HG03159 (cell line): ENCODE measurements at regions not wholly inside any gene's neighbourhood (a gene's known extent, or its start where the extent isn't known, plus 50 kb on each side); places are given as distances from the start of the nearest gene placed in this dataset.

ENCODE experiments used
- ATAC-seq: cut with Tn5 transposase; IDR thresholded peaks from one replicate; pipeline ENCODE4 v1.9.1; 2021; ENCODE audit warnings: mild to moderate bottlenecking, moderate library complexity; ENCODE audit not compliant: unreplicated experiment

DNA sequence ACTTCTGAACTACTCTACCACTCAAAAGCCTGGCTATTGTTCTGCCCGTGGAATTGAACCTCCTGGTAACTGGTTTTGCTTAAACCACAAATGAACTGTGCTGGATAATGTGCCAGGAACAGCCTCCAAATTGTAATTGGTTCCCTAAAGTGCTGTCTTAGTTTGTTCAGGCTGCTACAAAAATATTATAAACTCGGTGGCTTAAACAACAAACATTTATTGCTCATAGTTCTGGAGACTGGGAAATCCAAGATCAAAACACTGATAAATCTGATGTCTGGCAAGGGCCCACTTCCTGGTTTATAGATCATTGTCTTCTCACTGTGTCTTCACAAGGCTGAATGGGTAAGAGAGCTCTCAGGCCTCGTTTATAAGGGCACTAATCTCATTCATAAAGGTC lies 149.2 kb upstream of the NCKAP5 start:
- no peak for ATAC-seq

GRCh38 chr2:133718688-133719201 lies 150.5 kb upstream of the NCKAP5 start:
- ATAC-seq: no peak

DNA sequence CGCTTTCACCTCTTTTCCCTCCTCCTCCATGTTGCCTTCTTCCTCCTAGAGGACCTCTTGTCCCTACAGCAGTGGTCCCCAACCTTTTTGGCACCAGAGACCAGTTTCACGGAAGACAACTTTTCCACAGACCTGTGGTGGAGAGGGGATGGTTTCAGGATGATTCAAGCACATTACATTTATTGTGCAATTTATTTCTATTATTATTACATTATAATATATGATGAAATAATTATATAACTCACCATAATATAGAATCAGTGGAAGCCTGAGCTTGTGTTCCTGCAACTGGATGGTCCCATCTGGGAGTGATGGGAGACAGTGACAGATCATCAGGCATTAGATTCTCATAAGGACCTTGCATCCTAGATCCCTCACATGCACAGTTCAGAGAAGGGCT lies 152.2 kb upstream of the NCKAP5 start:
- ATAC-seq: no peak

GRCh38 chr2:133721118-133721517 lies 152.9 kb upstream of the NCKAP5 start:
- no peak for ATAC-seq

DNA sequence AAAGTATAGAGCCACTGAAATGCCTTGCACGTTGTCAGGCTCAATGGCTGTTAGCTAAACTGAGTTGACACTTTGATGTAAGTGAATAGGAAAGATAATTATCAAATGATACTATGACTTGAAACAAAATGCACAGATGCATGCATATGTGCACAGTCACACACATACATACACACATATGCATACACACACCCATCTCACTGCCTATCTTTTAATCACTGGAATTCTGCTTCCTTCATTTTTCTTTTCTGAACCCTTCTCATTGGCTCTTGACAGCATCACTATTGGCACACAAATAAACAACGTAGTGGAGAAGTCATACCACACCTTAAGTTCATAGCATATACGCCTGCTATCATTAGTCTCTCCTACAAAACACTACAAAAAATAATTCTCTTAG lies 154.9 kb upstream of the NCKAP5 start:
- ATAC-seq: no peak

DNA sequence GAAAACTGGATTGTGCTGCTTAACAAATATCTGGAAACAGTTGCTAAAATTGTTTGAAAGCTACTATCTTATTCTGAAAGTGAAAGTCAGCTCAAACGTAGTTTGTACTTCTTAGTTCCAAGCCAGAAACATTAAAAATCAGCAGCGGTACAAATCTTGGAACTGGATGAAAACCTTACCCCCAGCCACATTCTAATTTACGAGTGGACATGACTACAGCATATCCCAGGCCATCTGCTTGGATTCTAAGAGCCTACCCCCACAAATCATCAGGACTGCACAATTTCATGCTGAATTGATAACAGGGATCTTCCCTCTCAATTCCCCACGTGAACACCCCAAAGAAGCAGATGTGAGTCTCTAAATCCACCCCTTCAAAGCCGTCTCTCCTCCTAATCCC lies 158.7 kb upstream of the NCKAP5 start:
- ATAC-seq: no peak

DNA sequence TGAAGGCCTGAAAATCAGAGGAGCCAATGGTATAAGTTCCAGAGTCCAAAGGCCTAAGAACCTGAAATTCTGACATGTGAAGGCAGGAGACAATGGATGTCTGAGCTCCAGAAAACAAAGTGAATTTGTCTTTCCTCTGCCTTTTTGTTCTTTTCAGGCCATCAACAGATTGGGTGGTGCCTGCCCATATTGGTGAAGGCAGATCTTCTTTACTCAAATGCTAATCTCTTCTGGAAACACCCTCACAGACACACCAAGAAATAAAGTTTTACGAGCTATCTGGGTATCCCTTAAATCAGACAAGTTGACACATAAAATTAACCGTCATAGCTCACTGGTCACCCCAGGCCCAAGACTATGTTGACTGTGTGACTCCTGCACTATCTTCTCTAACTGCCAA lies 163.8 kb upstream of the NCKAP5 start:
- no peak for ATAC-seq

DNA sequence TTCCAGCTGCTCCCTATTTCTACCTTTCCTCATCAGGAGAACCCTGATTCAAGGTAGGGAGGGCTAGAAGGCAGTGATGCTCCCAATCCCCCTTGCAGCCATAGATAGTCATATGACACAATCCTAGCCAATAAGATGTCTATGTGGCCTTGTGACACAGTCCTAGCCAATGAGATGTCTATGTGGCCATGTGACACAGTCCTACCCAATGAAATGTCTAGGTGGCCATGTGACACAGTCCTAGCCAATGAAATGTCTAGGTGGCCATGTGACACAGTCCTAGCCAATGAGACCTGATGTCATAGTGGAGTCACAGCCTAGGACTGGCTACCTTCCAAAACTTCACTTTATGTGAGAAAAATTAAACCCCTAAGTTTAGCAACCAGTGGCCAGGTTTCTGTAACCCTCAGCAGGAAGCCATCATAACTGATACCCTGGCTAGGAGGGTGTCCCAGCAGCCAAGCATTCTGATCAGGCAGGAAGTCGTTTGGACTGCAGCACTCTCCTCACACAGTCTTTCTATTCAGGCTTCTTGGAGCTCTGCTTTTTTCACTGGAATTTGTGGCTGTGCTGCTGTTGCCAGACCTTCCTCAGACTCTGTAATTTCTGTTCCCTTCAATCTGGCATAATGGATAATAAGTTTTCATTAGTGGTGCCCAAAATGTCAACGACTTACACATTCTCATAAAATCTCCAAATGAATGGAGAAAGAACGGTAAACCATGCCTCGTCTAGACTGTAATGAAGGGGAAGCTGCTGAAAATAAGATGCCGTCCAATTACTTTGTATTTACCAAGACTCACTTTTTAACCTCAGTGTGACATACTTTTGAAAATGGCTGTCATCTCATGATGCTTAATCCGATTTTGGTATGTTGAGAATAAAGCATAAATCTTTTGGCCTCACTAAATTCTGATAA lies 165.0 kb upstream of the NCKAP5 start:
- no peak for ATAC-seq

- ATAC-seq: no peak
These were observed 165.6 kb upstream of the NCKAP5 start for GRCh38 chr2:133733901-133734255.

GRCh38 chr2:133734716-133735495 lies 166.6 kb upstream of the NCKAP5 start:
- ATAC-seq: no peak

GRCh38 chr2:133736674-133737073 lies 168.4 kb upstream of the NCKAP5 start:
- ATAC-seq: no peak

- ATAC-seq: no peak
These were observed 169.2 kb upstream of the NCKAP5 start for GRCh38 chr2:133737242-133737993.

DNA sequence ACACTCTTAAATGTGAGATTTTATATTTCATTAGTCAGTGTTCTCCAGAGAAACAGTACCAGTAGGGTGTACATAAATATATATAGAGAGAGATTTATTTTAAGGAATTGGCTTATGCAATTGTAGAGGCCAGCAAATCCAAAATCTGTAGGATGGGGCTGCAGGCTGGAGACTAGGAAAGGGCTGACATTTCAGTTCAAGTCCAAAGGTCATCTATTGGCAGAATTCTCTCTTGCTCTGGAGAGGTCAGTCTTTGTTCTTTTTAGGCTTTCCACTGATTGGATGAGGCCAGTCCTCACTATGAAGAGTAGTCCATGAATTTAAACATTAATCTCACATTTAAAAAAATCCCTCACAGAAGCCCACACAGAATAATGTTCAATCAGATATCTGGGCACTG lies 170.8 kb upstream of the NCKAP5 start:
- ATAC-seq: no peak

GRCh38 chr2:133740500-133740899 lies 172.2 kb upstream of the NCKAP5 start:
- ATAC-seq: no peak

DNA sequence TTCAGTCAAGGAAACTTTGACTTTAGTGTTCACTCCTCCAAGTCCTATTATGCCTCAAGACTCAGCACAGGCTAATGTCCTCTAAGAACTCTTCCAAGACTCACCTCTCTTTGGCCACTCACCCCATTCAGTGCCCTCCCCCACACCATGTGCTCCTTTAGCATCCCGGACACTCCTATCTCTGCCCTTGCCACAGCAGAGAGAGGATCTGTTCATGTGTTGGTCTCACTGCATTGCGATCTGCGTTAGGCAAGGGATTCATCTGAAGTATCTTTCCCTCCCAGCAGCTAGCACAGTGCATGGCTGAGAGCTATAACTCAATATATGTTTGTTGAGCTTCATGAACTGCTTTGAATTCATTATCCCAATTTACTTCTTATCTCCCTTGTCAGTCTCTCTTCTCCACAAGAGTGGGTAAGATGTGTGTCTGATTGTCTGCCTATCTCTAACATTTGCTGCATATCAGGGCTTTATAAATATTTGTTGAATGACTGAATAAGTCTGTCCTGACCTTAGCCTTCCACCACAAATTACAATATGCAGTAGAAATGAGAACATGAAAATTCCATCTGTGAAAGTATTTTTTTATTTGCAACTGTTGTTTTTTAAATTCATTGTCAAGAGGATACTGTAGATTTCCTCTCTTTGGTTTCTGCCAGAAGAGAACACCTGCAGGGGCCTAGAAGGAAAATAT lies 179.9 kb upstream of the NCKAP5 start:
- ATAC-seq: no peak

DNA sequence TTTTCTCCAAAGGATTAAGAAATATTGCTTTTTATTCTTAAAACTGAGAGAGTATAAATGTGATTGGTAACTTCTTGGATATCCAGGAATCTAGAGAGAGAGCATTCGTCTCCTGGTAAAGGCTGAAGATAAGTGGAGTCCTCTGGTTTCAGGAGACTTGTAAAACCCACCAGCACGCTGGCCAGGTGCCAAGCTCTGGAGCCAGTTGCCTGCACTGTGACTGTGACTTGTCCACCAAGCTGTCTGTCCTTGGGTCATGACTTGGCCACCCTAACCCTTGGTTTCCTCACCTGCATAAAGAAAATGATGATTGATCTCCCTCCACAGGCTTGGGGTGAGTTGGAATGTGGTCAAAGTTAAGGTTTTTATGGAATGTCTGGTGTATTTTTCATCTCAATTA lies 185.4 kb upstream of the NCKAP5 start:
- no peak for ATAC-seq

DNA sequence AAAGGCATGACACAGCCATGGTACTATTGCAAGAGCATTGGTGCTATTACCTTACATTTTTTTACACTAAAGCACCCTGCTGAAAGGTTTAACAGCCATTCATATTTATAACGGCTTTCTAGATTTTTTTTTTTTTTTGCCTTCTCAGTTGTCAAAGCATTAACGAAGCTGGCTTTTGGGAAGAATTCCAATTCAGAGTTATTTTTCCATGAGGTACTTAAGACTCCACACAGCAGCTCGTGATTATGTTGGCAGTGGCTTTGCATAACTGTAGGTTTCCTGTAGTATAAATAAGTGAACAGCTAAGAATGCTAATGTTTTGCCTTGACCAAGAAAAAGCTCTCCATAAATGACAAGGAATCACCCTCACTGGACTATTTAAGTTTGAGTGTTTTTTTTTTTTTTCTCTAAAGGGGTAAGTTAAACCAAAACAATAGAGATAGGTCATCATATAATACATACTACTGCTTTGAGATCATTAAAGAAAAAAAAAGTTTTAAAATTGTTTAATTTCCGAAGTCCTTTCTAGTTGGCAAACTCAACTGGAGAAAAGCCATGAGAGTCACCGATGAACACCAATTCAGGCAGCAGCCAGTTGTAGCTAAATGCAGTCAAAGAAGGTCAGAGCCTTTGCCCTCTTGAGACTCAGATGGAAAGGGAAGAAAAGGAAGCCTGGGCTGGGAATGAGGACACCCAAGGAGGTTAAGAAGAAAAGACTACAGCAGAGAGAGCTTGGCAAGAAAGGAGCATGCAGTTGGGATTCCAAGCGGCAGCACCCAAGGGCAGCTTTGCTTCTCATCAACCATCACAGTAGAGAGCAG lies 187.4 kb upstream of the NCKAP5 start:
- no peak for ATAC-seq

DNA sequence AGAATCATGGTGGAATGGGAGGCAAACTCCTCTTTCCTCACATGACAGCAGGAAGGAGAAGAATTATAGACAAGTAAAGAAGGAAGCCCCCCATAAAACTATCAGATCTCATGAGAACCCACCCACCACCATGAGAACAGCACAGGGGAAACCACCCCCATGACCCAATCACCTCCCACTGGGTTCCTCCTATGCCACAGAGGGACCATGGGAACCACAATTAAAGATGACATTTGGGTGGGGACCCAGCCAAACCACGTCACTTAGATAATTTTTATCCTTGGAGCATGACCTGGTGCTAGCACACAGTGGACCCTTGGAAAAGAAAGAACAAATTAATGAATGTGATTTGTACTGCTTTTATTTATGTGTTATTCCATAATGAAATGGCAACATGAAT lies 188.6 kb upstream of the NCKAP5 start:
- no peak for ATAC-seq

DNA sequence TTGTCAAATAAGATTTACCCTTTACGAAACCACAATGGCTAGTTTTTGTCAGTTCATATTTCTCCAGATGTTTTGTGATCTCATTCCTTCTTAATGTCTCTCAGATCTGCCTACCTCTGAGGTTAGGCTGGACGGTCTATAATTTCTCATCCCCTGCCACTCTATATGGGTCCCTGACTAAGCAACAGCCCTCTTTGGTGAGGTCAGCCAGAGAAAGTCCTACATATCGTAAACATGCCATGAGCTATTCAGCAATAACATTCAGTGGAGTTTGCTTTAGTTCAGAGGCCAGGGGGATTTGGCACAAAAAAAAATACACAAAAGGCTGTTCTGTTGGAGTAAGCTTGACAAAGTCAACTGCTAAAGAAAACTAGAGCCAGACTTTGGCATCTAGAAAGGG lies 192.1 kb upstream of the NCKAP5 start:
- no peak for ATAC-seq

DNA sequence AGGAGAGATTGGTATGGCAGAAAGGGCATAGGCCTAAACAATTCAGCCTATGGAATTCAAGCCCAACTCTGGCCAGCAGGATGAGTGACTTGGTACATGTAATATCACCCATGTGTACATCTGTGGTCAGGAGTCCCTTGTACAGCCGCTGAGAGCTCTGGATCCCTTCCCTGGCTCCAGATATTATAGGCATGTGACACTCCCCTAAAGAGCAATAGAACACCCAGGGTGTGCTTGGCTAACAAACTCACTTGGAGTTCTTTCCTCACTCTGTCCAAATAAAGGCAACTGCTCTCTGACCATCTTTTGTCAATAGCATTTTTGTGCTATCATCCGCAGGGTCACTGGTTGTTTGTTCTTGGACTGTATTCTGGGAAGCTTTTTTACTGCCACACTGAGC lies 197.4 kb upstream of the NCKAP5 start:
- no peak for ATAC-seq
